ENCODE measurements at regions not wholly inside any gene's neighbourhood (a gene's known extent, or its start where the extent isn't known, plus 50 kb on each side); places are given as distances from the start of the nearest gene placed in this dataset.

DNA sequence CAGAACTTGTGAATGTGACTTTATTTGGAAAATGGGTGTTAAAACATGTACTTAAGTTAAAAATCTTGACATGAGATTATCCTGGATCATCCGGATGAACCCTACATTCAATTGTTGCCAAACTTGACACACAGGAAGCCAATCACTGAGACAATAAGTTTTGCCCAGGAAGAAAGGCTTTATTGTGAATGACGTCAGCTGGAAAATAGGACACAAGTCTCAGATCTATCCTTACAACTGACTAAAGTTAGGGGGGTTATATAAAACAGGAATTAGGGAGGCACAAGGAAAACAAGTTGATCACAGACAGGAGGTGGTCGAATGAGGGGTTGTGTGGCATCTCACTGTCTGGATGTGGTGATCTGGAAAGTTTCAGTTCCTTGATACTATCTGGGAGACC is 126.9 kb downstream of the TTC8 start:
- Mint-ChIP-seq H3K9me3 (ENCODE audit: low read depth) (peaks cover 23% of the 10 kb centered on the region), H3K4me1 (ENCODE audit: low read depth) (no peaks in the 10 kb centered on the region), H3K27ac (no peak overlapping the region), H3K36me3 (ENCODE audit: insufficient read depth) (peaks cover 3% of the 10 kb centered on the region), H3K27me3 (peaks cover 4% of the 10 kb centered on the region), H3K4me3 (ENCODE audit: low read depth) (no peak overlapping the region)
- TF ChIP-seq, protein P1, sequence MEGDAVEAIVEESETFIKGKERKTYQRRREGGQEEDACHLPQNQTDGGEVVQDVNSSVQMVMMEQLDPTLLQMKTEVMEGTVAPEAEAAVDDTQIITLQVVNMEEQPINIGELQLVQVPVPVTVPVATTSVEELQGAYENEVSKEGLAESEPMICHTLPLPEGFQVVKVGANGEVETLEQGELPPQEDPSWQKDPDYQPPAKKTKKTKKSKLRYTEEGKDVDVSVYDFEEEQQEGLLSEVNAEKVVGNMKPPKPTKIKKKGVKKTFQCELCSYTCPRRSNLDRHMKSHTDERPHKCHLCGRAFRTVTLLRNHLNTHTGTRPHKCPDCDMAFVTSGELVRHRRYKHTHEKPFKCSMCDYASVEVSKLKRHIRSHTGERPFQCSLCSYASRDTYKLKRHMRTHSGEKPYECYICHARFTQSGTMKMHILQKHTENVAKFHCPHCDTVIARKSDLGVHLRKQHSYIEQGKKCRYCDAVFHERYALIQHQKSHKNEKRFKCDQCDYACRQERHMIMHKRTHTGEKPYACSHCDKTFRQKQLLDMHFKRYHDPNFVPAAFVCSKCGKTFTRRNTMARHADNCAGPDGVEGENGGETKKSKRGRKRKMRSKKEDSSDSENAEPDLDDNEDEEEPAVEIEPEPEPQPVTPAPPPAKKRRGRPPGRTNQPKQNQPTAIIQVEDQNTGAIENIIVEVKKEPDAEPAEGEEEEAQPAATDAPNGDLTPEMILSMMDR (IDR thresholded peaks at IDR 0.05; ENCODE audit: unreplicated experiment): no peak
- DNase-seq (ENCODE audit: low spot score, unreplicated experiment): no peak

DNA sequence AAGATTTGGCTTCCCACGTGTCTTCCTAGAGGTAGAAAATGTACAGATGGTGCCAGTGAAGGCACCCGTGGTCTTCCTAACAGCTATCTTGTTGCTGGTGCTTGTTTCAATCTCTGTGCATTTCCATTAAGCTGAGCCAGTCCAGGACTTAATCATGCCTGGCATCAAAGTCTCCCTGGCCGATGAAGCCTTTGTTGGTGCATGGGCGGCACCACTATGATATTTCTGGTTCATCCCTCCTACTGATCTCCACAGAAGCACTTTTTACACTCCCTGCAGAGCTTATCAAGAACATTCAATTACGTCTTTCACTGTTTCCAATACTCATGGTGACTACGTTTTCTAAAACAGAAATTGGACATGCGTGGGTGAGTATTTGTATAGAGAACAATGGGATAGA is 128.4 kb downstream of the TTC8 start:
- peaks cover 23% of the 10 kb centered on the region for H3K9me3 Mint-ChIP-seq (ENCODE audit: low read depth)
- peaks cover 3% of the 10 kb centered on the region for H3K36me3 Mint-ChIP-seq (ENCODE audit: insufficient read depth)
- H3K4me1 Mint-ChIP-seq (ENCODE audit: low read depth): no peaks in the 10 kb centered on the region
- no peak for DNase-seq (ENCODE audit: low spot score, unreplicated experiment)
- H3K27ac Mint-ChIP-seq: no peak overlapping the region
- peaks cover 4% of the 10 kb centered on the region for H3K27me3 Mint-ChIP-seq
- TF ChIP-seq, protein P1 (IDR thresholded peaks at IDR 0.05; ENCODE audit: unreplicated experiment): no peak
- no peak overlapping the region for H3K4me3 Mint-ChIP-seq (ENCODE audit: low read depth)

DNA sequence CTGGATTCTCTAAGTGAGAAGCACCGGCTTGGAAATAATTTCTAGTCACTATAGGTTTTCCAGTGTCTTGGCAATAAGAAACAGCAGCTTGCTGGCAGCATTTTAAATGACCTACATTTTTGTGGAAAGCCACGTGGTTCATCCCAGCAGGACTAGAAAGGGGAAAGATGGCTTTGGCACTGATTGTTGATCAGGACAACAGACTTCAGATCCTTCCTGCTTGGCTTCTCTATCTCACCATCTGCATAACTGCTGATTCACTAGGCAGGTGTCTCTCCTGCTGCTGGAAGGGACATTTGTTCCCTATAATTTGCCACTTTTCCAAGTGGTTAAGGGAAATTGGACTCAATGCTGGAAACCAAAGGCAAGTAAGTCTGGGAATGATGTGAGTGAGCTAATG is 131.0 kb downstream of the TTC8 start:
- peaks cover 8% of the 10 kb centered on the region for H3K4me1 Mint-ChIP-seq (ENCODE audit: low read depth)
- TF ChIP-seq, protein P1 (IDR thresholded peaks at IDR 0.05; ENCODE audit: unreplicated experiment): no peak
- peaks cover 4% of the 10 kb centered on the region for H3K27me3 Mint-ChIP-seq
- no peak for DNase-seq (ENCODE audit: low spot score, unreplicated experiment)
- no peak overlapping the region for H3K27ac Mint-ChIP-seq
- no peak overlapping the region for H3K4me3 Mint-ChIP-seq (ENCODE audit: low read depth)
- peaks cover 23% of the 10 kb centered on the region for H3K9me3 Mint-ChIP-seq (ENCODE audit: low read depth)
- peaks cover 3% of the 10 kb centered on the region for H3K36me3 Mint-ChIP-seq (ENCODE audit: insufficient read depth)

DNA sequence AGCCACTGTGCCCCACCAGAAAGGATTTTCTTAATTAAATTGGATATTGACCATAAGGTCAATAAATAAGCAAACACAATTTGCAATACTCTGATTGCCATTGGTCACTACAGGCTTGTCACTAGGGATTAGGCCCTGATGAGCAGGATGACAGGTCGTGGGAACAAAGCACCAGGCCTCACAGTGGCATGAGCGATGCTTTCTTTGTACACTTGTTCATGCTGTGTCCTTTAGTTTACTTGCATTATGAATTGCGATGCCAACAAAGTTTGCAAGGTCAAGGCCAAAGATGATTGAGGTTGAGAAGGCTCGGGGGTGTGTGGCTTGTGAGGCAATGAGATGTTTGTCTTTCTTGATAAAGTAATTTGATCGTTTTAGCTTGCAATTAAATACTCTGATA is 136.0 kb downstream of the TTC8 start:
- H3K4me3 Mint-ChIP-seq (ENCODE audit: low read depth): no peak overlapping the region
- H3K27me3 Mint-ChIP-seq: no peaks in the 10 kb centered on the region
- H3K36me3 Mint-ChIP-seq (ENCODE audit: insufficient read depth): no peaks in the 10 kb centered on the region
- no peak overlapping the region for H3K27ac Mint-ChIP-seq
- no peaks in the 10 kb centered on the region for H3K9me3 Mint-ChIP-seq (ENCODE audit: low read depth)
- H3K4me1 Mint-ChIP-seq (ENCODE audit: low read depth): peaks cover 16% of the 10 kb centered on the region
- TF ChIP-seq, protein P1 (IDR thresholded peaks at IDR 0.05; ENCODE audit: unreplicated experiment): no peak
- DNase-seq (ENCODE audit: low spot score, unreplicated experiment): no peak

DNA sequence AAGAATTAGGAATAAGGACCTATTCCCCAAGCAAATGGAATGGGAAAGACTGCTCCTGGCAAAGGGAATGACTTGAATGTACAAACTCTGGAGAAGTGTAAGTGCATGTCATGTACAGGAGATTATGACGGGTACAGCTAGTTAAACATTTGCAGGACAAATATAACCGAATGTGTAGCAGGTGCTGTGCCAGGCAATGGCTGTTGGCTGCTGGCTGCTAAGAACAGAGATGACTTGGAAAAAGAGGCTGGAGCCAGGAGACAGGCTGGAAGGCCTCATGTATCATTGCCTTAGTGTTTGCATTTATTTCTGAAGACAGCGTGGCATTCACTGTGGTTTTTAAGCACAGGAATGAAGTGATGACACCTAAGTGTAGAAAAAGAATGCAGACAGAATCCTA is 136.8 kb downstream of the TTC8 start:
- TF ChIP-seq, protein P1 (IDR thresholded peaks at IDR 0.05; ENCODE audit: unreplicated experiment): no peak
- Mint-ChIP-seq H3K4me1 (ENCODE audit: low read depth) (peaks cover 16% of the 10 kb centered on the region), H3K36me3 (ENCODE audit: insufficient read depth) (no peaks in the 10 kb centered on the region)

More for the DNA sequence above, 136.8 kb downstream of the TTC8 start:
- Mint-ChIP-seq H3K27ac (no peak overlapping the region), H3K27me3 (no peaks in the 10 kb centered on the region), H3K9me3 (ENCODE audit: low read depth) (no peaks in the 10 kb centered on the region), H3K4me3 (ENCODE audit: low read depth) (no peak overlapping the region)
- DNase-seq (ENCODE audit: low spot score, unreplicated experiment): no peak
